Smooth muscle cell (in vitro differentiated cells): ENCODE measurements at regions not wholly inside any gene's neighbourhood (a gene's known extent, or its start where the extent isn't known, plus 50 kb on each side); places are given as distances from the start of the nearest gene placed in this dataset.

Source experiments
- DNase-seq: peaks from one replicate; lab custom pipeline; 2025; ENCODE audit not compliant: unreplicated experiment; lab: John Stamatoyannopoulos, UW
- H2AFZ ChIP-seq: fragments of 200-600 bp; sonication (generic); 2 replicates; pipeline ENCODE4 v1.6.0; 2016; ENCODE audit warnings: antibody characterized with exemption, low read depth, mild to moderate bottlenecking
- H3F3A ChIP-seq: fragments of 200-600 bp; sonication (generic); 2 replicates; pipeline ENCODE4 v1.6.0; 2017; ENCODE audit warnings: antibody characterized with exemption, low read depth
- H3K27ac ChIP-seq: fragments of 200-600 bp; sonication (generic); 2 replicates; pipeline ENCODE4 v1.5.1; 2016; ENCODE audit warnings: low read depth, mild to moderate bottlenecking
- H3K27me3 ChIP-seq: fragments of 200-600 bp; sonication (generic); 2 replicates; pipeline ENCODE4 v1.6.1; 2016; ENCODE audit warnings: low read depth, mild to moderate bottlenecking
- H3K36me3 ChIP-seq: fragments of 200-600 bp; sonication (generic); 2 replicates; pipeline ENCODE4 v1.5.1; 2016; ENCODE audit warnings: low read depth
- H3K4me1 ChIP-seq: fragments of 200-600 bp; sonication (generic); 2 replicates; pipeline ENCODE4 v1.5.1; 2016; ENCODE audit warnings: low read depth
- H3K4me2 ChIP-seq: fragments of 200-600 bp; sonication (generic); 2 replicates; pipeline ENCODE4 v1.6.0; 2016; ENCODE audit warnings: mild to moderate bottlenecking
- H3K4me3 ChIP-seq: fragments of 200-600 bp; sonication (generic); 2 replicates; pipeline ENCODE4 v1.5.1; 2016; ENCODE audit warnings: mild to moderate bottlenecking
- H3K79me2 ChIP-seq: fragments of 200-600 bp; sonication (generic); 2 replicates; pipeline ENCODE4 v1.6.0; 2016; ENCODE audit warnings: low read depth, mild to moderate bottlenecking
- H3K9ac ChIP-seq: fragments of 200-600 bp; sonication (generic); 2 replicates; pipeline ENCODE4 v1.6.0; 2016; ENCODE audit warnings: low read depth
- H3K9me3 ChIP-seq: fragments of 200-600 bp; sonication (generic); replicated peaks from 2 replicates; pipeline ENCODE4 v1.5.1; 2016; ENCODE audit warnings: low read depth
- H4K20me1 ChIP-seq: fragments of 200-600 bp; sonication (generic); 2 replicates; pipeline ENCODE4 v1.6.0; 2016; ENCODE audit warnings: low read depth
- WGBS: methylation state at CpG from one replicate; pipeline ENCODE4 v1.1.7; 2016; ENCODE audit warnings: low lambda C conversion rate; 5-methylcytosine and 5-hydroxymethylcytosine counted together
- TF ChIP-seq, protein P1 (sequence below): fragments of 200-600 bp; sonication (generic); IDR thresholded peaks from 2 replicates; pipeline ENCODE4 v1.5.1; 2017; ENCODE audit warnings: borderline replicate concordance, mild to moderate bottlenecking, antibody characterized with exemption; ENCODE audit not compliant: insufficient read depth, poor library complexity, severe bottlenecking

DNA sequence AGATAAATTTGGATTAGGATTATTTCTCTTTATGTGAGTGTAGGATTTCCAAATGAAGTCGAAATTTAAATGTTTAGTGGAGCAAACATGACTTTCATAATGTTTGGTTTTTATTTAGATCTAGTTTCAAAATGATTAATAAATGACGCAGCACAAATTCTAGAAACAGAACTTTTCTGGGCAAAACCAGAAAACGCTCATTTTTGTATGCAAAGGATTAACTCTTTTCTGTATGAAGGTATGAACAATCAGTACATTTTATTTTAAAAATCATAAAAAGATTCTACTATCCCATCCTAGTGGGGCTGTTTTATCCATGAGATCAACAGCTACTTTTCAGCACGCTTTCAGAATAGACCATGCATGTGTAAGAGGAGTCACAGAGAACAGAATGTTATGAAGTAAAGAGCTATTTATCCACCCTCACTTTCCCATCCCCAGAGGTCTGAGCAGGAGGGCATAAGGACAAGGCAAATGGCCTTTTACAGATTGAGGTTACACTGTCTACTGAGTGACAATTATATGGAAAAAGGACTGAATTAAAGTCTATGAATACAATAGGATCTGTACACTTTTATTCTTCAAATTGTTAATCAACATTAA lies 270.8 kb downstream of the ZEB2 start:
- Histone ChIP-seq H3K4me3 (no peak overlapping the region), H3K9me3 (peaks cover 5% of the 10 kb centered on the region), H3F3A (no peaks in the 10 kb centered on the region), H3K9ac (no peak overlapping the region), H3K27ac (no peak overlapping the region), H3K27me3 (no peaks in the 10 kb centered on the region), H3K79me2 (peaks cover 4% of the 10 kb centered on the region), H3K4me1 (no peaks in the 10 kb centered on the region), H3K4me2 (no peak overlapping the region), H3K36me3 (no peaks in the 10 kb centered on the region), H4K20me1 (no peaks in the 10 kb centered on the region), H2AFZ (no peak overlapping the region)
- no peak for DNase-seq
- WGBS = 96% methylated on average over 4 of the region's 4 CpGs
- TF ChIP-seq, protein P1, sequence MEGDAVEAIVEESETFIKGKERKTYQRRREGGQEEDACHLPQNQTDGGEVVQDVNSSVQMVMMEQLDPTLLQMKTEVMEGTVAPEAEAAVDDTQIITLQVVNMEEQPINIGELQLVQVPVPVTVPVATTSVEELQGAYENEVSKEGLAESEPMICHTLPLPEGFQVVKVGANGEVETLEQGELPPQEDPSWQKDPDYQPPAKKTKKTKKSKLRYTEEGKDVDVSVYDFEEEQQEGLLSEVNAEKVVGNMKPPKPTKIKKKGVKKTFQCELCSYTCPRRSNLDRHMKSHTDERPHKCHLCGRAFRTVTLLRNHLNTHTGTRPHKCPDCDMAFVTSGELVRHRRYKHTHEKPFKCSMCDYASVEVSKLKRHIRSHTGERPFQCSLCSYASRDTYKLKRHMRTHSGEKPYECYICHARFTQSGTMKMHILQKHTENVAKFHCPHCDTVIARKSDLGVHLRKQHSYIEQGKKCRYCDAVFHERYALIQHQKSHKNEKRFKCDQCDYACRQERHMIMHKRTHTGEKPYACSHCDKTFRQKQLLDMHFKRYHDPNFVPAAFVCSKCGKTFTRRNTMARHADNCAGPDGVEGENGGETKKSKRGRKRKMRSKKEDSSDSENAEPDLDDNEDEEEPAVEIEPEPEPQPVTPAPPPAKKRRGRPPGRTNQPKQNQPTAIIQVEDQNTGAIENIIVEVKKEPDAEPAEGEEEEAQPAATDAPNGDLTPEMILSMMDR = no peak

DNA sequence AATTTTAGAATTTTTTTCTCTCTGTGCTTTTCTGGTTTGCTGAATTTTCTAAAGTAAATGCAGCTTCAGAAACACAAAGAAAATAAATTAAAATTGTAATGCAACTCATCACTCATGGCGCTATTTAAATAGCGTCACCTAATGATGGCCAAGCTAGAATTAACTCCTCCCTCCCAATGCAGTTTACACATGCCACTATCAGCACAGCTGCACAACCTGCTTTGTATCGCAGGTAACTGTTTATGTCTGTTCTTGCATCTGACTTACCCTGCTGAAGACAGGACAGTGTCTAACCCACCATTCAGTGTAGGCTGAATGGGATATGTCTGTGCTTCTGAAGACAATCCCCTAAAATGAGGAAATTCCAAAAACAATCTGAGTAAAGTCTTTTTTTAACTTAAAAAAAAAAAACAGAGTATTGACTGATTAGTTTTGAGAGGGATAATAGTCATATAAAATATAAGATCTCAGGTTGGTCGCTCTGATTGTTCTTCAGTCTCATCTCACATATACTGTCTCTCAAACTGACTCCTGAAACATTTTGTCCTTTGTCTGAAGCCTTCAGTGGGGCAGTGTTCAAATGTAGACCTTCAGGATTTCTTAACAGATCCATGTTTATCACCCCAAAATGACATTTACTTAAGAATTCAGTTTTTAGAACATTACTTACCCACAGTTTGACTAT lies 271.4 kb downstream of the ZEB2 start:
- Histone ChIP-seq H3K27ac (no peak overlapping the region), H4K20me1 (no peaks in the 10 kb centered on the region), H3K79me2 (peaks cover 4% of the 10 kb centered on the region), H3K9me3 (peaks cover 5% of the 10 kb centered on the region), H3K4me3 (no peak overlapping the region), H3K9ac (no peak overlapping the region), H3K27me3 (no peaks in the 10 kb centered on the region), H3K4me2 (no peak overlapping the region), H3F3A (no peaks in the 10 kb centered on the region), H3K4me1 (no peaks in the 10 kb centered on the region), H3K36me3 (no peaks in the 10 kb centered on the region), H2AFZ (no peak overlapping the region)
- WGBS = 96% methylated on average over 4 of the region's 4 CpGs
- no peak for DNase-seq
- TF ChIP-seq, protein P1 = no peak

DNA sequence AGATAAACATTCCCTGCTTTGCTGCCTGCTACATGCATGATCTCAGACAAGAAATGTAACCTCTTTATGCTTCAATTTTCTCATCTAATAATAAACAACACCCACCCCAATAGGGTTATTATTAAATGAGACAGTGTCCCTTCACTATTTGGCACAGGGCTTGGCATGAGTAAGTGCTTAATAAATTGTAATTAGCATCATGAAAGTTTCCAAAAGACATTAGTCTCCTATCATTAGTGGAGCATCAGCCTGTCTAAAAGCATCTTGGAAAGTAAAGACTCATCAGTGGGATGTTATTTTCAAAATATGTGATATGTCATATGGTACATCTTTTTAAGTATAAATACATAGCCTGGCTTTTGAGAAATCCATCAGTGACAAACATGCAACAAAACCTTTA lies 275.0 kb downstream of the ZEB2 start:
- no peak overlapping the region for H2AFZ ChIP-seq

More for the DNA sequence above, 275.0 kb downstream of the ZEB2 start:
- H3K27ac ChIP-seq = no peak overlapping the region
- H3K4me3 ChIP-seq = no peak overlapping the region
- peaks cover 3% of the 10 kb centered on the region for H3F3A ChIP-seq
- no peaks in the 10 kb centered on the region for H3K9me3 ChIP-seq
- H4K20me1 ChIP-seq = no peaks in the 10 kb centered on the region
- TF ChIP-seq, protein P1 = no peak
- H3K79me2 ChIP-seq = no peaks in the 10 kb centered on the region
- H3K4me1 ChIP-seq = peaks cover 13% of the 10 kb centered on the region
- H3K9ac ChIP-seq = no peak overlapping the region
- H3K36me3 ChIP-seq = no peaks in the 10 kb centered on the region
- no peak for DNase-seq
- no peak overlapping the region for H3K4me2 ChIP-seq
- H3K27me3 ChIP-seq = no peaks in the 10 kb centered on the region
